SK-N-SH (cell line): ENCODE measurements at regions not wholly inside any gene's neighbourhood (a gene's known extent, or its start where the extent isn't known, plus 50 kb on each side); places are given as distances from the start of the nearest gene placed in this dataset.

Experiments used
- CTCF ChIA-PET: fragments of 300-600, 350-600 bp; formaldehyde crosslinking; extraction: SDS; loops from one replicate; lab custom pipeline; 2021; lab: Yijun Ruan, JAX
- POLR2A ChIA-PET: fragments of 350-600 bp; sonication (Branson Sonifier 250); formaldehyde crosslinking; extraction: SDS; loops from one replicate; lab custom pipeline; 2020; ENCODE audit warnings: antibody characterized with exemption, inconsistent platforms; lab: Yijun Ruan, JAX
- DNase-seq: peaks from one replicate; pipeline ENCODE4 v3.0.0; 2012
- H2AFZ ChIP-seq: fragments of 200-600 bp; sonication (generic); 2 replicates; pipeline ENCODE4 v1.8.1; 2016; ENCODE audit warnings: antibody characterized with exemption, mild to moderate bottlenecking, low read depth
- H3F3A ChIP-seq: fragments of 200-600 bp; sonication (generic); replicated peaks from 2 replicates; pipeline ENCODE3; 2016; ENCODE audit warnings: antibody characterized with exemption, mild to moderate bottlenecking; ENCODE audit not compliant: insufficient read depth
- H3K27ac ChIP-seq, 2 experiments: fragments of 200-500 bp in 1 of 2; fragments of 200-600 bp in 1 of 2; sonication (Bioruptor generic) in 1 of 2; sonication (generic), shearing (Covaris generic) in 1 of 2; 2 replicates each; pipeline versions ENCODE4 v1.5.1 to v1.6.1; 2014 to 2016; ENCODE audit warnings: low read depth in 2 of 2, inconsistent platforms in 1 of 2, low read length in 1 of 2, mild to moderate bottlenecking in 1 of 2, mixed read lengths in 1 of 2
- H3K27me3 ChIP-seq: fragments of 200-600 bp; sonication (generic), shearing (Covaris generic); 2 replicates; pipeline ENCODE4 v1.6.1; 2016; ENCODE audit warnings: mixed run types; ENCODE audit not compliant: insufficient read depth
- H3K36me3 ChIP-seq, 2 experiments: fragments of 200-500 bp in 1 of 2; fragments of 200-600 bp in 1 of 2; sonication (Bioruptor generic) in 1 of 2; sonication (generic) in 1 of 2; replicated peaks in 1 of 2; 2 replicates each; pipeline versions ENCODE3 to v1.5.1; 2014 to 2016; ENCODE audit warnings: low read length in 1 of 2, mild to moderate bottlenecking in 1 of 2; ENCODE audit not compliant: insufficient read depth in 2 of 2, control insufficient read depth in 1 of 2
- H3K4me1 ChIP-seq, 2 experiments: fragments of 200-500 bp in 1 of 2; fragments of 200-600 bp in 1 of 2; sonication (Bioruptor generic) in 1 of 2; sonication (generic), shearing (Covaris generic) in 1 of 2; 2 replicates each; pipeline versions ENCODE4 v1.5.1 to v1.6.1; 2014 to 2016; ENCODE audit warnings: low read depth in 1 of 2, low read length in 1 of 2, mixed run types in 1 of 2; ENCODE audit not compliant: insufficient read depth in 2 of 2, control insufficient read depth in 1 of 2
- H3K4me2 ChIP-seq: fragments of 200-600 bp; sonication (generic), shearing (Covaris generic); 2 replicates; pipeline ENCODE4 v1.6.1; 2017; ENCODE audit warnings: mixed run types
- H3K4me3 ChIP-seq, 2 experiments: fragments of 200-500 bp in 1 of 2; fragments of 200-600 bp in 1 of 2; sonication (Bioruptor generic) in 1 of 2; sonication (generic), shearing (Covaris generic) in 1 of 2; 2 replicates each; pipeline versions ENCODE4 v1.5.1 to v1.8.1; 2014 to 2016; ENCODE audit warnings: low read depth in 2 of 2, inconsistent platforms in 1 of 2, low read length in 1 of 2, mild to moderate bottlenecking in 1 of 2, mixed read lengths in 1 of 2, moderate library complexity in 1 of 2
- H3K79me2 ChIP-seq: fragments of 200-600 bp; sonication (generic); 2 replicates; pipeline ENCODE4 v1.8.1; 2017; ENCODE audit warnings: mild to moderate bottlenecking; ENCODE audit not compliant: insufficient read depth
- H3K9ac ChIP-seq: fragments of 200-600 bp; sonication (generic); 2 replicates; pipeline ENCODE4 v1.6.1; 2017; ENCODE audit warnings: mixed run types
- H3K9me2 ChIP-seq: fragments of 200-600 bp; sonication (generic); 2 replicates; pipeline ENCODE4 v1.6.1; 2017; ENCODE audit warnings: mixed run types
- H3K9me3 ChIP-seq: fragments of 200-600 bp; sonication (generic); 2 replicates; pipeline ENCODE4 v1.6.1; 2017; ENCODE audit warnings: mixed run types, mild to moderate bottlenecking, moderate library complexity
- H4K20me1 ChIP-seq: fragments of 200-600 bp; sonication (generic); 2 replicates; pipeline ENCODE4 v1.6.1; 2017; ENCODE audit warnings: mild to moderate bottlenecking, mixed run types; ENCODE audit not compliant: insufficient read depth
- CHD2 ChIP-seq: fragments of 150-350 bp; IDR thresholded peaks from 2 replicates; pipeline ENCODE4 v1.6.1; 2018; ENCODE audit warnings: low read length; ENCODE audit not compliant: partially characterized antibody
- ELF1 ChIP-seq: IDR thresholded peaks from 2 replicates; pipeline ENCODE4 v1.4.0; 2012
- EP300 ChIP-seq, 2 experiments: IDR thresholded peaks; 2 replicates each; pipeline versions ENCODE4 v1.4.0 to v1.6.1; 2012; ENCODE audit warnings: borderline replicate concordance in 1 of 2, low read depth in 1 of 2, low read length in 1 of 2
- FOSL2 ChIP-seq: IDR thresholded peaks from 2 replicates; pipeline ENCODE4 v1.4.0; 2012; ENCODE audit warnings: low read depth, mild to moderate bottlenecking, moderate library complexity, borderline replicate concordance
- FOXJ3 ChIP-seq: sonication (generic); formaldehyde crosslinking; IDR thresholded peaks from 2 replicates; pipeline ENCODE4 v1.5.1; 2020; ENCODE audit warnings: mild to moderate bottlenecking, missing genetic modification reagents
- FOXM1 ChIP-seq: IDR thresholded peaks from 2 replicates; pipeline ENCODE4 v1.4.0; 2012; ENCODE audit warnings: low read depth, mild to moderate bottlenecking
- GATA2 ChIP-seq: sonication (generic); formaldehyde crosslinking; IDR thresholded peaks from 2 replicates; pipeline ENCODE4 v1.5.0; 2020; ENCODE audit warnings: mild to moderate bottlenecking, missing genetic modification reagents
- JUND ChIP-seq: IDR thresholded peaks from 2 replicates; pipeline ENCODE4 v1.4.0; 2012
- MEF2A ChIP-seq: IDR thresholded peaks from 2 replicates; pipeline ENCODE4 v1.4.0; 2012; ENCODE audit warnings: low read depth, borderline replicate concordance
- MXI1 ChIP-seq: IDR thresholded peaks from 2 replicates; pipeline ENCODE4 v1.6.1; 2012; ENCODE audit warnings: mild to moderate bottlenecking, low read depth, low read length, improper control_type of control experiment
- NRF1 ChIP-seq: IDR thresholded peaks from 2 replicates; pipeline ENCODE4 v1.6.1; 2012; ENCODE audit warnings: low read depth, mild to moderate bottlenecking, low read length
- POLR2AphosphoS5 ChIP-seq: IDR thresholded peaks from 2 replicates; pipeline ENCODE4 v1.6.1; 2012; ENCODE audit warnings: low read depth, low read length
- RXRA ChIP-seq: IDR thresholded peaks from 2 replicates; pipeline ENCODE4 v1.4.0; 2012; ENCODE audit warnings: low read depth, mild to moderate bottlenecking, borderline replicate concordance
- SMC3 ChIP-seq: IDR thresholded peaks from 2 replicates; pipeline ENCODE4 v1.6.1; 2012; ENCODE audit warnings: low read depth, low read length, improper control_type of control experiment
- TAF1 ChIP-seq: IDR thresholded peaks from 2 replicates; pipeline ENCODE4 v1.6.1; 2012; ENCODE audit warnings: low read depth, mild to moderate bottlenecking, low read length, moderate library complexity, borderline replicate concordance
- TCF12 ChIP-seq: IDR thresholded peaks from 2 replicates; pipeline ENCODE4 v1.4.0; 2012
- WGBS: methylation state at CpG from one replicate; pipeline ENCODE4 v1.1.6; 2017; ENCODE audit warnings: low lambda C conversion rate; 5-methylcytosine and 5-hydroxymethylcytosine counted together
- TF ChIP-seq, protein P1 (sequence below): IDR thresholded peaks from 2 replicates; pipeline ENCODE4 v1.4.0; 2012; ENCODE audit warnings: low read depth
- TF ChIP-seq, protein P2 (sequence below): IDR thresholded peaks from 2 replicates; pipeline ENCODE4 v1.6.1; 2012; ENCODE audit warnings: mild to moderate bottlenecking, low read depth, low read length, moderate library complexity
- TF ChIP-seq, protein P3 (sequence below): fragments of 200-600 bp; sonication (generic); IDR thresholded peaks from 2 replicates; pipeline ENCODE4 v1.6.1; 2017; ENCODE audit warnings: antibody characterized with exemption, mild to moderate bottlenecking, moderate library complexity
- TF ChIP-seq, protein P4 (sequence below): fragments of 150-350 bp; IDR thresholded peaks from 2 replicates; pipeline ENCODE4 v1.6.1; 2016; ENCODE audit warnings: mild to moderate bottlenecking, low read depth, low read length
- TF ChIP-seq, protein P5 (sequence below): IDR thresholded peaks from 2 replicates; pipeline ENCODE4 v1.4.0; 2012; ENCODE audit warnings: low read depth, borderline replicate concordance
- TF ChIP-seq, protein P6 (sequence below): IDR thresholded peaks from 2 replicates; pipeline ENCODE4; 2012

DNA sequence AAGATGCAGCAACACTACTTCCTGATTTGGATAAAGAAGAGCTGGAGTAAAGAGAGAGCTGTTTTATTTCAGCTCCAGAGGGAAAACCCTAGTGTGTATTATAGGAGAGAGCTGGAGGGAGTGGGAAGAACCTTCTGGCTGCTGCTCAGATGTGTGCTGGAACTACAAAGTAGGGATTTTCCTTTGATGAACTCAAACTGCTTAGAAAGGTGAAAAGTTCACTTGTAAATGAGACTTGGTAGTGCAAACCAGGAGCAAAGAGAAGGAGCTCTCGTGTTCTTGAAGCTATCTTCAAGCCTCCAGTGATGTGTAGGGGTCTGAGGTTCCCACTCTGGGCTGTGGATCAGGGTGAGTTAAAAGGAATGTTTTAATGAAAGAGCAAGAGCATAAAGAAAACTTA lies 110.4 kb downstream of the EDEM1 start (continued):
- TF ChIP-seq, protein P1, sequence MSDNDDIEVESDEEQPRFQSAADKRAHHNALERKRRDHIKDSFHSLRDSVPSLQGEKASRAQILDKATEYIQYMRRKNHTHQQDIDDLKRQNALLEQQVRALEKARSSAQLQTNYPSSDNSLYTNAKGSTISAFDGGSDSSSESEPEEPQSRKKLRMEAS: no peak
- TF ChIP-seq FOXJ3 (CRISPR knock-in tag) (no peak), EP300 (IDR thresholded peaks at IDR 0.05; ENCODE audit: borderline replicate concordance in 1 of 2, low read depth in 1 of 2, low read length in 1 of 2) (no peak), TCF12 (no peak)
- TF ChIP-seq, protein P2, sequence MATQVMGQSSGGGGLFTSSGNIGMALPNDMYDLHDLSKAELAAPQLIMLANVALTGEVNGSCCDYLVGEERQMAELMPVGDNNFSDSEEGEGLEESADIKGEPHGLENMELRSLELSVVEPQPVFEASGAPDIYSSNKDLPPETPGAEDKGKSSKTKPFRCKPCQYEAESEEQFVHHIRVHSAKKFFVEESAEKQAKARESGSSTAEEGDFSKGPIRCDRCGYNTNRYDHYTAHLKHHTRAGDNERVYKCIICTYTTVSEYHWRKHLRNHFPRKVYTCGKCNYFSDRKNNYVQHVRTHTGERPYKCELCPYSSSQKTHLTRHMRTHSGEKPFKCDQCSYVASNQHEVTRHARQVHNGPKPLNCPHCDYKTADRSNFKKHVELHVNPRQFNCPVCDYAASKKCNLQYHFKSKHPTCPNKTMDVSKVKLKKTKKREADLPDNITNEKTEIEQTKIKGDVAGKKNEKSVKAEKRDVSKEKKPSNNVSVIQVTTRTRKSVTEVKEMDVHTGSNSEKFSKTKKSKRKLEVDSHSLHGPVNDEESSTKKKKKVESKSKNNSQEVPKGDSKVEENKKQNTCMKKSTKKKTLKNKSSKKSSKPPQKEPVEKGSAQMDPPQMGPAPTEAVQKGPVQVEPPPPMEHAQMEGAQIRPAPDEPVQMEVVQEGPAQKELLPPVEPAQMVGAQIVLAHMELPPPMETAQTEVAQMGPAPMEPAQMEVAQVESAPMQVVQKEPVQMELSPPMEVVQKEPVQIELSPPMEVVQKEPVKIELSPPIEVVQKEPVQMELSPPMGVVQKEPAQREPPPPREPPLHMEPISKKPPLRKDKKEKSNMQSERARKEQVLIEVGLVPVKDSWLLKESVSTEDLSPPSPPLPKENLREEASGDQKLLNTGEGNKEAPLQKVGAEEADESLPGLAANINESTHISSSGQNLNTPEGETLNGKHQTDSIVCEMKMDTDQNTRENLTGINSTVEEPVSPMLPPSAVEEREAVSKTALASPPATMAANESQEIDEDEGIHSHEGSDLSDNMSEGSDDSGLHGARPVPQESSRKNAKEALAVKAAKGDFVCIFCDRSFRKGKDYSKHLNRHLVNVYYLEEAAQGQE: no peak

DNA sequence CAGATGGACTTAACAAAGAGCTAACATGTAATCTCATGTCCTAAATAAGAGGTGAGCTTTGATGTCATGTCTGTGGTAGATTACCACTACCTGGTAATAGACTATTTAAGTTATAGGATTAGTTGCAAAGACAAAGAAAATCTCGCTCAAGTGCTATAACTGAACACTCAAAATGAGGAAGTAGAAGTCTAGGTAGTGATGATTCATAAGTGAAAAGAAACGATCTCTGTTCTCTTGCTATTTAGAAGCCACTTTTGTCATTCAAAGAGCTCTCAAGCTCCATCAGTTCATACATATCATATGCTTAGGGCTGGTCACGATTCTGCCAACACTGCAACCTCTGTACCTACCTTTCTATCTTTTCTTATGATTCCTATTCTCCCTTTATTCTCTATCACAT lies 110.9 kb downstream of the EDEM1 start:
- TF ChIP-seq SMC3 (no peak), MXI1 (no peak), MEF2A (no peak), FOSL2 (no peak), JUND (no peak), CHD2 (no peak), GATA2 (CRISPR knock-in tag) (no peak), FOXM1 (no peak), POLR2AphosphoS5 (no peak), RXRA (no peak), TAF1 (no peak), NRF1 (no peak), ELF1 (no peak)
- TF ChIP-seq, protein P1: no peak
- TF ChIP-seq, protein P3, sequence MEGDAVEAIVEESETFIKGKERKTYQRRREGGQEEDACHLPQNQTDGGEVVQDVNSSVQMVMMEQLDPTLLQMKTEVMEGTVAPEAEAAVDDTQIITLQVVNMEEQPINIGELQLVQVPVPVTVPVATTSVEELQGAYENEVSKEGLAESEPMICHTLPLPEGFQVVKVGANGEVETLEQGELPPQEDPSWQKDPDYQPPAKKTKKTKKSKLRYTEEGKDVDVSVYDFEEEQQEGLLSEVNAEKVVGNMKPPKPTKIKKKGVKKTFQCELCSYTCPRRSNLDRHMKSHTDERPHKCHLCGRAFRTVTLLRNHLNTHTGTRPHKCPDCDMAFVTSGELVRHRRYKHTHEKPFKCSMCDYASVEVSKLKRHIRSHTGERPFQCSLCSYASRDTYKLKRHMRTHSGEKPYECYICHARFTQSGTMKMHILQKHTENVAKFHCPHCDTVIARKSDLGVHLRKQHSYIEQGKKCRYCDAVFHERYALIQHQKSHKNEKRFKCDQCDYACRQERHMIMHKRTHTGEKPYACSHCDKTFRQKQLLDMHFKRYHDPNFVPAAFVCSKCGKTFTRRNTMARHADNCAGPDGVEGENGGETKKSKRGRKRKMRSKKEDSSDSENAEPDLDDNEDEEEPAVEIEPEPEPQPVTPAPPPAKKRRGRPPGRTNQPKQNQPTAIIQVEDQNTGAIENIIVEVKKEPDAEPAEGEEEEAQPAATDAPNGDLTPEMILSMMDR: no peak
- TF ChIP-seq, protein P4, sequence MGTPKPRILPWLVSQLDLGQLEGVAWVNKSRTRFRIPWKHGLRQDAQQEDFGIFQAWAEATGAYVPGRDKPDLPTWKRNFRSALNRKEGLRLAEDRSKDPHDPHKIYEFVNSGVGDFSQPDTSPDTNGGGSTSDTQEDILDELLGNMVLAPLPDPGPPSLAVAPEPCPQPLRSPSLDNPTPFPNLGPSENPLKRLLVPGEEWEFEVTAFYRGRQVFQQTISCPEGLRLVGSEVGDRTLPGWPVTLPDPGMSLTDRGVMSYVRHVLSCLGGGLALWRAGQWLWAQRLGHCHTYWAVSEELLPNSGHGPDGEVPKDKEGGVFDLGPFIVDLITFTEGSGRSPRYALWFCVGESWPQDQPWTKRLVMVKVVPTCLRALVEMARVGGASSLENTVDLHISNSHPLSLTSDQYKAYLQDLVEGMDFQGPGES: no peak
- TF ChIP-seq, protein P5, sequence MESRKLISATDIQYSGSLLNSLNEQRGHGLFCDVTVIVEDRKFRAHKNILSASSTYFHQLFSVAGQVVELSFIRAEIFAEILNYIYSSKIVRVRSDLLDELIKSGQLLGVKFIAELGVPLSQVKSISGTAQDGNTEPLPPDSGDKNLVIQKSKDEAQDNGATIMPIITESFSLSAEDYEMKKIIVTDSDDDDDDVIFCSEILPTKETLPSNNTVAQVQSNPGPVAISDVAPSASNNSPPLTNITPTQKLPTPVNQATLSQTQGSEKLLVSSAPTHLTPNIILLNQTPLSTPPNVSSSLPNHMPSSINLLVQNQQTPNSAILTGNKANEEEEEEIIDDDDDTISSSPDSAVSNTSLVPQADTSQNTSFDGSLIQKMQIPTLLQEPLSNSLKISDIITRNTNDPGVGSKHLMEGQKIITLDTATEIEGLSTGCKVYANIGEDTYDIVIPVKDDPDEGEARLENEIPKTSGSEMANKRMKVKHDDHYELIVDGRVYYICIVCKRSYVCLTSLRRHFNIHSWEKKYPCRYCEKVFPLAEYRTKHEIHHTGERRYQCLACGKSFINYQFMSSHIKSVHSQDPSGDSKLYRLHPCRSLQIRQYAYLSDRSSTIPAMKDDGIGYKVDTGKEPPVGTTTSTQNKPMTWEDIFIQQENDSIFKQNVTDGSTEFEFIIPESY: no peak
- TF ChIP-seq, protein P6, sequence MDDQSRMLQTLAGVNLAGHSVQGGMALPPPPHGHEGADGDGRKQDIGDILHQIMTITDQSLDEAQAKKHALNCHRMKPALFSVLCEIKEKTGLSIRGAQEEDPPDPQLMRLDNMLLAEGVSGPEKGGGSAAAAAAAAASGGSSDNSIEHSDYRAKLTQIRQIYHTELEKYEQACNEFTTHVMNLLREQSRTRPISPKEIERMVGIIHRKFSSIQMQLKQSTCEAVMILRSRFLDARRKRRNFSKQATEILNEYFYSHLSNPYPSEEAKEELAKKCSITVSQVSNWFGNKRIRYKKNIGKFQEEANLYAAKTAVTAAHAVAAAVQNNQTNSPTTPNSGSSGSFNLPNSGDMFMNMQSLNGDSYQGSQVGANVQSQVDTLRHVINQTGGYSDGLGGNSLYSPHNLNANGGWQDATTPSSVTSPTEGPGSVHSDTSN: no peak
- Histone ChIP-seq H3K9ac (no peak overlapping the region), H3K9me2 (no peaks in the 10 kb centered on the region), H3K27me3 (no peaks in the 10 kb centered on the region), H3F3A (peaks cover 7% of the 10 kb centered on the region), H3K4me3 (no peak overlapping the region), H4K20me1 (no peaks in the 10 kb centered on the region), H3K36me3 (no peaks in the 10 kb centered on the region), H3K79me2 (no peaks in the 10 kb centered on the region), H2AFZ (peak overlapping the region; percentile 50; the same call in 1 of the 2 replicates), H3K4me2 (no peak overlapping the region), H3K9me3 (no peaks in the 10 kb centered on the region), H3K4me1 (peaks cover 0 to 6% of the 10 kb centered on the region in 2 experiments; a peak in 1 of 4 replicates), H3K27ac (no peak overlapping the region)
- ChIA-PET CTCF (no interaction called here), POLR2A (no interaction called here)
- DNase-seq: no peak
- 23% methylated on average over 3 of the region's 3 CpGs for WGBS
